ENCODE measurements at regions not wholly inside any gene's neighbourhood (a gene's known extent, or its start where the extent isn't known, plus 50 kb on each side); places are given as distances from the start of the nearest gene placed in this dataset.

- TF ChIP-seq CTCF (IDR thresholded peaks at IDR 0.05): no peak
- TF ChIP-seq POLR2A (IDR thresholded peaks at IDR 0.05): no peak
Measured at GRCh38 chr1:37162059-37162458, 127.7 kb upstream of the GRIK3 start.

Measured in body of pancreas (tissue), 4 donors.